ENCODE measurements at regions not wholly inside any gene's neighbourhood (a gene's known extent, or its start where the extent isn't known, plus 50 kb on each side); places are given as distances from the start of the nearest gene placed in this dataset.

DNA sequence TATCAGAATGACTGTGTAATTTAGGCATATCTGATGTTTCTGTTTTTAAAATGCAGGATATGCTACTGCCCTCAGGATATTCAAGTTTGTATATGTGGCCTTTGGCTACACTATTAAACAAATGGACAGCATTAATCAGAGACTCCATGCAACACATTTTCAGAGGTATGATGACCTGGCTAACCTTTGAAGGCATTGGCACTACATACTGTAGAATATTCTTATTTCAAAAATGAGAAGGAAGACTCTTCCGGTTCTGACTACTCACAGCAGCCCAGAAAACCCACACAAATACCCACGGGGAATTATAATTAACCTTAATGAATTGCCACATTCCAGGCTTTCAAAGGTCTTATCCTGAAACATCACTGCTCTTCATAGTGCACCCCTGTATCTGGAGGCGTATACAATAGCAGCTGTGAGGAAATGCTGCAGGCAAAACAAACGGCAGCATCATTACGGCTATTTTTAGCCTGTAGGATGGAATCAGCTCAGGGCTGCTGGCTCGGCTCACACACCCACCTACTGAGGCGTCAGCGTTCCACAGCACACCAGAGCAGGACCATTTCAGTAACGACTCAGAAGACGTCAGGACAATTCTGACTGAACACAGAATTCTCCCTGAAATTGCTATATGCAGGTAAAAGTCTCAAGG lies 648.5 kb downstream of the RPS29 start:
- no peak for TF ChIP-seq POLR2A (IDR thresholded peaks at IDR 0.05)
- TF ChIP-seq, protein P1, sequence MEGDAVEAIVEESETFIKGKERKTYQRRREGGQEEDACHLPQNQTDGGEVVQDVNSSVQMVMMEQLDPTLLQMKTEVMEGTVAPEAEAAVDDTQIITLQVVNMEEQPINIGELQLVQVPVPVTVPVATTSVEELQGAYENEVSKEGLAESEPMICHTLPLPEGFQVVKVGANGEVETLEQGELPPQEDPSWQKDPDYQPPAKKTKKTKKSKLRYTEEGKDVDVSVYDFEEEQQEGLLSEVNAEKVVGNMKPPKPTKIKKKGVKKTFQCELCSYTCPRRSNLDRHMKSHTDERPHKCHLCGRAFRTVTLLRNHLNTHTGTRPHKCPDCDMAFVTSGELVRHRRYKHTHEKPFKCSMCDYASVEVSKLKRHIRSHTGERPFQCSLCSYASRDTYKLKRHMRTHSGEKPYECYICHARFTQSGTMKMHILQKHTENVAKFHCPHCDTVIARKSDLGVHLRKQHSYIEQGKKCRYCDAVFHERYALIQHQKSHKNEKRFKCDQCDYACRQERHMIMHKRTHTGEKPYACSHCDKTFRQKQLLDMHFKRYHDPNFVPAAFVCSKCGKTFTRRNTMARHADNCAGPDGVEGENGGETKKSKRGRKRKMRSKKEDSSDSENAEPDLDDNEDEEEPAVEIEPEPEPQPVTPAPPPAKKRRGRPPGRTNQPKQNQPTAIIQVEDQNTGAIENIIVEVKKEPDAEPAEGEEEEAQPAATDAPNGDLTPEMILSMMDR (IDR thresholded peaks at IDR 0.05) = no peak

Data from adrenal gland (tissue), 5 donors.